T-cell (primary cell): ENCODE measurements at regions not wholly inside any gene's neighbourhood (a gene's known extent, or its start where the extent isn't known, plus 50 kb on each side); places are given as distances from the start of the nearest gene placed in this dataset.
"Not testable (repeated sequence)": the region's sequence is repeated elsewhere in the genome, so short reads cannot be mapped to it uniquely, and the experiment has no call there.

Experiments
- ATAC-seq, 4 experiments: fragments of 200-7000 bp in 3 of 4; fragments of 150-1000 bp in 1 of 4; cut with Tn5 transposase; replicated peaks in 1 of 4; 1 replicate in 3 of 4; 2 replicates in 1 of 4; pipeline ENCODE4 v1.10.0; 2021; ENCODE audit warnings: moderate library complexity in 3 of 4, mild to moderate bottlenecking in 2 of 4, moderate number of reproducible peaks in 1 of 4
- CTCF ChIA-PET, 2 donors: fragments of 300-600 bp; sonication (Branson Sonifier 250); formaldehyde crosslinking; loops; one replicate each; lab custom pipeline; 2022; ENCODE audit warnings: antibody characterized with exemption in 2 of 2; lab: Charles Lee
- POLR2A ChIA-PET, 2 donors: fragments of 300-600 bp; sonication (Branson Sonifier 250); formaldehyde crosslinking; loops; one replicate each; lab custom pipeline; 2022; ENCODE audit warnings: antibody characterized with exemption in 2 of 2; lab: Charles Lee
- DNase-seq, 35 experiments: peaks; one replicate each; pipeline versions ENCODE4 v3.0.0 to v3.0.0-alpha.2; 2013 to 2023
- H3K27ac ChIP-seq: one replicate; pipeline ENCODE4 v1.5.1; 2013; ENCODE audit warnings: low read length
- H3K27me3 ChIP-seq, 2 experiments: replicated peaks in 1 of 2; 1 replicate in 1 of 2; 2 replicates in 1 of 2; pipeline versions ENCODE4 v1.6.1 to v1.7.0; 2013; ENCODE audit warnings: low read length in 1 of 2, mixed read lengths in 1 of 2; ENCODE audit not compliant: control insufficient read depth in 2 of 2, insufficient read depth in 2 of 2; ENCODE audit errors: extremely low read depth in 1 of 2
- H3K36me3 ChIP-seq, 2 donors: 1 replicate in 1 of 2; 2 replicates in 1 of 2; pipeline versions ENCODE4 v1.6.1 to v1.7.0; 2013; ENCODE audit warnings: low read length in 1 of 2; ENCODE audit not compliant: control insufficient read depth in 2 of 2, insufficient read depth in 1 of 2; ENCODE audit errors: extremely low read depth in 1 of 2
- H3K4me1 ChIP-seq, 2 experiments: 1 replicate in 1 of 2; 2 replicates in 1 of 2; pipeline versions ENCODE4 v1.6.1 to v1.7.0; 2013; ENCODE audit warnings: low read length in 2 of 2, mixed read lengths in 1 of 2; ENCODE audit not compliant: insufficient read depth in 2 of 2, control insufficient read depth in 1 of 2; ENCODE audit errors: extremely low read depth in 1 of 2
- H3K4me3 ChIP-seq, 2 donors: 1 replicate in 1 of 2; 2 replicates in 1 of 2; pipeline versions ENCODE4 v1.5.1 to v1.7.0; 2013; ENCODE audit warnings: mild to moderate bottlenecking in 2 of 2, low read length in 1 of 2, moderate library complexity in 1 of 2; ENCODE audit not compliant: control insufficient read depth in 1 of 2; ENCODE audit errors: extremely low read depth in 1 of 2
- H3K9me3 ChIP-seq: 2 replicates; pipeline ENCODE4 v1.7.0; 2013
- H3K27ac Mint-ChIP-seq, 2 donors: one replicate each; pipeline ENCODE4 v1.8.0; 2020 to 2021; ENCODE audit warnings: mild to moderate bottlenecking in 2 of 2, mixed read lengths in 2 of 2
- H3K27me3 Mint-ChIP-seq, 2 donors: one replicate each; pipeline ENCODE4 v1.8.0; 2021 to 2022; ENCODE audit warnings: mixed read lengths in 2 of 2
- H3K36me3 Mint-ChIP-seq: one replicate; pipeline ENCODE4 v1.8.0; 2021; ENCODE audit warnings: mixed read lengths
- H3K4me1 Mint-ChIP-seq, 3 donors: one replicate each; pipeline ENCODE4 v1.8.0; 2020 to 2022; ENCODE audit warnings: mixed read lengths in 3 of 3, mild to moderate bottlenecking in 1 of 3
- H3K4me3 Mint-ChIP-seq, 3 donors: one replicate each; pipeline ENCODE4 v1.8.0; 2020 to 2022; ENCODE audit warnings: mild to moderate bottlenecking in 3 of 3, mixed read lengths in 3 of 3, moderate library complexity in 3 of 3
- H3K9me3 Mint-ChIP-seq, 3 donors: one replicate each; pipeline ENCODE4 v1.8.0; 2020 to 2022; ENCODE audit warnings: mixed read lengths in 3 of 3
- WGBS: methylation state at CpG from one replicate; pipeline ENCODE4 v1.1.5; 2013; ENCODE audit warnings: missing lambda C conversion rate; ENCODE audit not compliant: insufficient coverage; 5-methylcytosine and 5-hydroxymethylcytosine counted together

GRCh38 chr7:76959573-76960399 lies 72.4 kb downstream of the SPDYE17 start:
- H3K27me3 Mint-ChIP-seq, H3K4me1 ChIP-seq, H3K4me3 Mint-ChIP-seq, H3K4me1 Mint-ChIP-seq, H3K9me3 Mint-ChIP-seq, H3K27ac ChIP-seq, H3K36me3 ChIP-seq, H3K36me3 Mint-ChIP-seq, H3K4me3 ChIP-seq, CTCF ChIA-PET, POLR2A ChIA-PET, H3K27ac Mint-ChIP-seq, H3K9me3 ChIP-seq, H3K27me3 ChIP-seq: not testable (repeated sequence)
- ATAC-seq, result peak; percentile 98 to 99 (median 98)
- WGBS, result no CpG with 5 or more reads among the region's 69 CpGs
- DNase-seq, result peak in 5 of 35 experiments; percentile 0 to 31 (median 10)

- CTCF ChIA-PET, H3K27ac ChIP-seq, H3K9me3 Mint-ChIP-seq, POLR2A ChIA-PET, H3K4me3 Mint-ChIP-seq, H3K4me3 ChIP-seq, H3K4me1 ChIP-seq, H3K4me1 Mint-ChIP-seq, H3K36me3 ChIP-seq, H3K27me3 Mint-ChIP-seq, H3K27me3 ChIP-seq, ATAC-seq, H3K9me3 ChIP-seq, H3K36me3 Mint-ChIP-seq, DNase-seq, H3K27ac Mint-ChIP-seq: not testable (repeated sequence)
- WGBS, result no CpG with 5 or more reads among the region's 5 CpGs
These were observed 75.6 kb downstream of the SPDYE17 start for GRCh38 chr7:76956531-76956930.

DNA sequence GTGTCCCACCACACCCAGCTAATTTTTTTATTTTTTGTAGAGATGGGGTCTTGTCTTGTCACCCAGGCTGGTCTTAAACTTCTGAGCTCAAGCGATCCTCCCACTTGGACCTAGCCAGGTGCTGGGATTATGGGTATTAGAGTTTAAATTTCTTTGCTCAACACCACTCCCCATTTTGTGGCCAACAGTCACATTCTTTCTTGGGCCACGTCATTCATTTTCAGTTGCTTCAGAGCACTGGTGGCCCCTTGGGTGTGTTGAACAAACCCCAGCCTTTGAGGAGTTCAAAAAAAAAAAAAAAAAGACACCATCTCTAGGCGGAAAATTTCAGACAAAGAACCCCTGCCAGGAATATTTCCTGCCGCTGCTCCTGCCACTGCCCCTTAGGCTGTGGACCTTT lies 77.0 kb downstream of the SPDYE17 start:
- ATAC-seq, H3K9me3 ChIP-seq, H3K4me1 Mint-ChIP-seq, H3K4me3 Mint-ChIP-seq, H3K27ac Mint-ChIP-seq, H3K4me3 ChIP-seq, H3K36me3 Mint-ChIP-seq, H3K4me1 ChIP-seq, H3K36me3 ChIP-seq, H3K27ac ChIP-seq, CTCF ChIA-PET, POLR2A ChIA-PET, H3K27me3 Mint-ChIP-seq, H3K27me3 ChIP-seq, DNase-seq, H3K9me3 Mint-ChIP-seq: not testable (repeated sequence)
- WGBS, result no CpG with 5 or more reads among the region's 4 CpGs

DNA sequence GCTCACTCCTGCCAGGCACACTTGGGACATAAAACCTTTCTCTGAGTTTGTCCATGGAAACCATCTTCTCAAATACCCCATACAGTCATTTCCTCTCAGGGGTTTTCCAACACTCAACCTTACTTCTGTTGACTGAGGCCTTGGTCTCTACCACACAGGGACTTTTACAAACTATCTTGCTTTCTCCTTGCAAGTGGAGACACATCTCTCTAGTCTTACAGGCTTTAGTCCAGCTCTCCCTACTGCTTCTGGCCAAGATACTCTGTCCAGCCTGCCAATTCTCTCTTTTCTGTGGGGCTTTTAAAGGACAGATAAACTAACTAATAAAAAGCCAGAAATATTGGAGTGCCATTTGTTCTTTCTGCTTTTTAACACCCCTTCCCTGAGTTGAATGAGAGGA lies 87.6 kb downstream of the SPDYE17 start:
- H3K27me3 ChIP-seq, DNase-seq, H3K27me3 Mint-ChIP-seq, H3K9me3 ChIP-seq, POLR2A ChIA-PET, H3K4me3 Mint-ChIP-seq, H3K4me3 ChIP-seq, H3K4me1 ChIP-seq, H3K27ac ChIP-seq, H3K36me3 Mint-ChIP-seq, H3K27ac Mint-ChIP-seq, H3K4me1 Mint-ChIP-seq, H3K9me3 Mint-ChIP-seq, CTCF ChIA-PET, H3K36me3 ChIP-seq: not testable (repeated sequence)
- peak in 1 of 4 experiments; percentile 50 for ATAC-seq

DNA sequence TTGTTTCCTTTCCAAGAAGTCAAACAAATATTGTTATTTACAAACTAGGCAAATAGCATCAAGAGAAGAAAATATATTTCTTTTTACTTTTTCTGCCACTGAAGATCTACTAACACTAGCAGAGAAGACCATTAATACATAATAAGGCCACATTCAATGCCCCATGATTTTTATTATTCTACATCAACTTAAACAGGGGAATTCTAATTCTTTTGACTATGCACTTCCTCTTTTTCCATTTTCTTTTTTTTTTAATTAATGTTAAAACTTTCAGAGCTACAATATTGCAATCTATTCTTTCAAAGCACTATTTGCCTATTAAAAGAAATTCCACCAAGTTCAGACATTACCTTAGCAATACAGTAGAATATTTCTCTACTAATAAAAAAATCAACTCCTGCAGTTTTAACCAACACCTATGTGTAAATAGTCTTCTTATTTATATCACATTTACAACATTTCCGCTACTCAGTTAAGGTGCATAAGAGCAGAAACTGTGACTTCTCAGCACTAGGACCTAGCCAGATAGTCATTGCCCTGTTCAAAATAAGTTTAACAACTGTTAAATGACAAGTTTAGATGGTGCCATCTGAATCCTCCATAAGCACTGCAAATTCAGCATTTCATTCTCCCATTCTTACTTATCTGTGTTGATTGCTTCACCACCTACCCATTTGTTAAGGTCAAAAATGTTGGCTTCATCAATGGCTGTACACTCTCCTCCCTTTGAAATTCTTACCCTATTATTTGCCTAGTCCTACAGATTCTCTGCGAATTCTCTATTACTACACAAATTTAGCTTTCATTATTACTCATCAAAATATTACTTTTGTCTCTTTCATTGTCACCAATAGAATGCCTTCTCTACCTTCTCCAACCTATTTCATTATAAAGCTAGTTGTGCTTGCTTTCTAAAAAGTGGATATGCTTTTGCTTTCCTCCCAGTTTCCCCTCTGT lies 90.1 kb downstream of the SPDYE17 start:
- H3K27ac ChIP-seq, H3K27me3 Mint-ChIP-seq, H3K27ac Mint-ChIP-seq, H3K4me1 ChIP-seq, ATAC-seq, H3K36me3 Mint-ChIP-seq, H3K4me3 Mint-ChIP-seq, H3K9me3 ChIP-seq, DNase-seq, H3K36me3 ChIP-seq, CTCF ChIA-PET, H3K4me3 ChIP-seq, H3K9me3 Mint-ChIP-seq, H3K27me3 ChIP-seq, H3K4me1 Mint-ChIP-seq: not testable (repeated sequence)
- WGBS, result no CpG with 5 or more reads among the region's 2 CpGs
- POLR2A ChIA-PET, result interaction anchor here in 1 of 2 donors (0.6 kb wide), 1 partner anchor 963 kb away, joined by 3 read pairs; no protein-coding TSS in a partner anchor

DNA sequence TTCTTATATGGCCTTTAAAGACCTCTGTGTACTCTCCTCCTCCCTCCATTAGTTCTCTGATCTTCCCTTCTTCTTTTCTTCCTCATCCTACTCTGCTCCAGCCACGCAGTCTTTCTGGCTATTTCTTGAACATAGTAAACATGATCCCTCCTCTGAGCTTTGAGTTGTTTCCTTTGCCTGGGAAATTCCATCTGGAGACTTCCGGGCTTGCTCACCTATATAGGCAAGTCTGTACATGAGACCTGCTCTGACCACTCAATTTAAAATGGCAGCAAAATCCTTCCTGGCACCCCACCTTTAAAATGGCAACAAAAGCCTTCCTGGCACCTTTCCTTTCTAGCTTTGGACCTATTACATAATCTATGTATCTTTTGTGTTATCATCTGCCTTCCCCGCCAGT lies 94.4 kb downstream of the SPDYE17 start:
- CTCF ChIA-PET, H3K27ac Mint-ChIP-seq, H3K27me3 ChIP-seq, H3K4me3 ChIP-seq, H3K9me3 Mint-ChIP-seq, H3K36me3 ChIP-seq, H3K4me1 ChIP-seq, ATAC-seq, H3K36me3 Mint-ChIP-seq, H3K4me3 Mint-ChIP-seq, H3K4me1 Mint-ChIP-seq, H3K9me3 ChIP-seq, H3K27ac ChIP-seq, POLR2A ChIA-PET, DNase-seq: not testable (repeated sequence)
- no CpG with 5 or more reads among the region's 3 CpGs for WGBS
- H3K27me3 Mint-ChIP-seq, result peaks cover 3 to 17% of the 10 kb centered on the region in 2 donors
